Eye (tissue), 1 donor: ENCODE measurements at regions not wholly inside any gene's neighbourhood (a gene's known extent, or its start where the extent isn't known, plus 50 kb on each side); places are given as distances from the start of the nearest gene placed in this dataset.

Experiments
- DNase-seq: peaks from one replicate; pipeline ENCODE4 v3.0.0-alpha.2; 2015

- no peak for DNase-seq
These were observed 167.1 kb downstream of the ADAMTS15 start for GRCh38 chr11:130615561-130615960.

GRCh38 chr11:130616573-130616972 lies 168.1 kb downstream of the ADAMTS15 start:
- no peak for DNase-seq

DNA sequence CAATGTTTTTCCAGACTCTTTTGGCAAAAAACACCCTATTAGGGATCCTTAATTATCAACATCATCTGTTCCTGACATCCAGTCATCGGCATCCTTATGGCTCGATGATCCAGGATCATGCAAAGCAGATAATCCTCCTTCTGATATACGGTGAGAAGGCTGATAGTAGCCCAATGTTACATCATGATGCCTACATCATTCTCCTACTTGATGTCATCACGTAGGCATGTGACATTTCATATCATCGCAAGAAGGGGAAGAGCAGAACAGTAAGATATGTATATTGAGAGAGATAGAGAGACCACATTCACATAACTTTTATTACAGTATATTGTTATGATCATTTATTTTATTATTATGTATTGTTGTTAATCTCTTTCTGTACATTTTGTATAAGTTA lies 168.6 kb downstream of the ADAMTS15 start:
- DNase-seq, result no peak

DNA sequence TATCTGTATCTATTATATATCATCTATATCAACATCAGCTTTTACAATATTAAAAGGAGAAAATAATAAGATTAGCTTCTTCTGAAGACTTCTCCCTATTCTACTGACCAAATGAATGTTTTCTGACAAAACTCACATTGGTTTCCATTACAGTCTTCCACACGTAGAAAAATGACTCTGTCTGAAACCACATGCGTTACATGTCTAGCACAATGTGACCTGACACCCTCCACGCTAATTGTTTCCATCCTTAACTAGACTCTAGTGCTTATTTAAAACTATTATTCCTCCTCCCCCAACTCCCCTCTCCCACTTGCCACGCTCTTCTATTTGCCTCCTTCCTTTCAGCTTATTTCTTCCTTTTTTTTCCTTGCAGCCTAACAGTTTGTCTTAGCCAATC lies 172.1 kb downstream of the ADAMTS15 start:
- DNase-seq, result no peak

- DNase-seq, result no peak
These were observed 173.7 kb downstream of the ADAMTS15 start for GRCh38 chr11:130622141-130622542.

GRCh38 chr11:130623670-130624668 lies 175.5 kb downstream of the ADAMTS15 start:
- DNase-seq, result peak; percentile 67

GRCh38 chr11:130624971-130625544 lies 176.6 kb downstream of the ADAMTS15 start:
- DNase-seq, result no peak

DNA sequence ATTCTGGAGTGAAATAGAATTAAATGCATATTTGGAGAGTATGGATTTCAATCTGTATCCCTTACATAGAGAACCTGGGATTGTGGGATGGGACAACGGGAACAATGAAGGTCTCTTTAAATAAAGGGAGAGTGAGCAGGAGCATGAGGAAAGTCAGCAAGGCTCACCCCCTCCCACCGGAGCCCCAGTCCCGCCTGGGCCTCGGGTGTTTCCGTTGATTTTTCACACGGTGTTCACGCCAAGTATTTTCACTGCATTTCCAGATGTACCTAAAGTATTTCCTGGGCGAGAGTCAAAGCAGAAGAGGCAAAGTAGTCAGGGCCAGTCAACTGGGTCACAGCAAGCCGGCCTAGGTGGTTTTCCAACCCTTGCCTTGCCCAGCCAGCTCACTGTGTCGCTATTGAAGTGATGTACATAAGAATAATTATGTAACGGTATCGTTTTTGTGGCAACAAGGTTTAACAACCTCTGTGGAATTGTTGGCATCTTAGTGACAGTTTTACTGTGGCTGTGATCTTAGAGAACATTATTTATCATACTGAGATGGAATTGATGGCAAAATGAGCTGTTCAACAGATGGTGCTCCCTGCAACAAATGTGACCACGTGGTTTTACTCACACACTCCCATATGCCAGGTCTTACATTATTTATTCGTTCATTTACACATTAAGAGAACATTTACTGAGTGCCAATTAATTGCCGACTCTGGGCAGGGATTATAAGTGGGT lies 177.3 kb downstream of the ADAMTS15 start:
- no peak for DNase-seq

GRCh38 chr11:130629039-130629438 lies 180.6 kb downstream of the ADAMTS15 start:
- no peak for DNase-seq

- DNase-seq, result no peak
These were observed 182.7 kb downstream of the ADAMTS15 start for GRCh38 chr11:130631119-130631518.

- DNase-seq, result no peak
These were observed 185.0 kb downstream of the ADAMTS15 start for GRCh38 chr11:130633466-130633865.

GRCh38 chr11:130634186-130634585 lies 185.7 kb downstream of the ADAMTS15 start:
- no peak for DNase-seq

DNA sequence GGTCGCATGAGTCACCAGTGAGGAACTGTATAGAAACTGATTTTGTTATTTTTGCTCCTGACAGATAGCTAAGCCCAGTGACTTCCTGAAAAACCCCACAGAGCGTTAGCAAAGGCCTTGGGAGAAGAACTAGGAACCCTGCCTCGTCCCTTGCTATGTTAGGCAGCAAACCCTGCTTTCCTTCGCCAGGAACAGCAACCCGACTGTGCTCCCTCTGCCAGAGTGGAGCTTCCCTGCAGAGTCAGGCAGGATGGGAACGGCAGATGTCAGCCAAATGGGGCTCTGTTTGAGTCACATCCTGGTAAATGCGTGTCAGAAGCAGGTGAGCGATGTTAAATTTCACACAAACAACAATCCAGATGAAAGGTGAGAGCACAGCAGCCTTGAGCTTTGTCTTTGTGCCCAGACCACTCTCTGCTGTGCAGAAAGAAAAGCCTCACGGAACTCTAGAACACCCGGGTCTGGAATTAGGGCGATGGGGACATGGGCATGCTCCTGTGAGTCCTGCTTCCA lies 186.6 kb downstream of the ADAMTS15 start:
- DNase-seq, result no peak

DNA sequence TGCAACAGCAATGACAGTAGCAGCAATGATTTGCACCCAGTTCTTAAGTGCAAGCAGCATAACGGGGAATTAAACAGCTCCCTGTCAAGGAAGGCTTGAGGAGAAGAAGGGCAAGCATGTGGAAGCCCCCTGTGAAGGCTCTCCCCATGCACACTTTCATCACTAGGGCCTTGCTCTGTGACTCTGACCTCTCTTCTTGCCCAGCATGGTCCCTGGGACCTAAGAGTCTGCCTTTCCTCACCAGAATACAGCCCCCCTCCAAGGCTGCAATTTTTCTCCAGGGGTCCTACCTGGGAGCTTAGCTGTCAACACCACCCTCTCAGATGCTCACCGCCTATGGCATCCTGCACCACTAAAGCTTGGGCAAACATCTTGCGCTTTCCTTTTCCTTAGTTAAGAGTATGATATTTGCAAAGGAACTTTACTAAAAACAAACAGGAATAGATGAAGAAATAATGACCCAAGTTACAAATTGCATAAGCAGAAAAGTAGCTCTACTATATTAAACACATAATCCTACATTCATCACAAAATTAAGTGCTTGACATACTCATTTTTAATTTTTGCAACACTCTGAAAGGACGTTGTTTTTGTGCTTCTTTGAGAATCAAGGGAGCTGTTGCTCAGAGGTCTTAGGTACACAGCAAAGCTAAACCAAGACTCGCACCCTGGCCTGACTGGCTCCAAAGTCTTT lies 187.6 kb downstream of the ADAMTS15 start:
- no peak for DNase-seq

DNA sequence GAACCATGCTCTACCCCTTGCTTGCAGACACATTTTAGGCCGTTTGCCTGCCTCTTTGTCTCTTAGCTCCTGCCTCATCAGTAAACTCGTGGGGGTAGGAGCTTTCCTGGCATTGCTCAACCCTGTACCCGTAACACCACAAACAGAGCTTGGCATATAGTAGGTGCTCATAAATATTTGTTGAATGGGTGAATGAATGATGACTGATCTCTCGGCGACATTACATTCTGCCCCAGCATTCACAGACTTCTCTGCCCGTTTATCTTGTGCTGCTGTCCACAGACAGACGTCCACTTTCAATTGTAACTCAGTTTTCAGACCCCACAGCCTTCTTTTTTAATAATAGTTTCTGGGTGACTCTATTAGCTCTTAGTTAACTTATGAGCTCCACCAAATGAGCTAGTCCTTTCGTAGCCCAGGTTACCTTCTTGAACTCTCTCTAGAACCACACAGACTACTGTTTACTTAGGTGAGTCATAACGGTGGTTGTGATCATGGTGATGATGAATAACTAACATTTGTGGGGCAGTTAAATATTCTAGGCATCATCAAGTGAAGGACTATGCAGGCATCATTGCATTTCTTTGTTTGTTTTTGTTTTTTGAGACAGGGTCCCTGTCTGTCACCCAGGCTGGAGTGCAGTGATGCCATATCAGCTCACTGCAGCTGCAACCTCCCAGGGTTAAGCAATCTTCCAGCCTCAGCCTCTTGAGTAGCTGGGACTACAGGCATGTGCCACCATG lies 188.4 kb downstream of the ADAMTS15 start:
- no peak for DNase-seq

- no peak for DNase-seq
These were observed 189.1 kb downstream of the ADAMTS15 start for GRCh38 chr11:130637566-130637965.

- DNase-seq, result no peak
These were observed 189.6 kb downstream of the ADAMTS15 start for GRCh38 chr11:130638033-130638432.

- no peak for DNase-seq
These were observed 190.2 kb downstream of the ADAMTS15 start for GRCh38 chr11:130638624-130639023.

- DNase-seq, result no peak
These were observed 190.9 kb downstream of the ADAMTS15 start for GRCh38 chr11:130639369-130639768.

- DNase-seq, result no peak
These were observed 192.1 kb downstream of the ADAMTS15 start for GRCh38 chr11:130640526-130640925.

DNA sequence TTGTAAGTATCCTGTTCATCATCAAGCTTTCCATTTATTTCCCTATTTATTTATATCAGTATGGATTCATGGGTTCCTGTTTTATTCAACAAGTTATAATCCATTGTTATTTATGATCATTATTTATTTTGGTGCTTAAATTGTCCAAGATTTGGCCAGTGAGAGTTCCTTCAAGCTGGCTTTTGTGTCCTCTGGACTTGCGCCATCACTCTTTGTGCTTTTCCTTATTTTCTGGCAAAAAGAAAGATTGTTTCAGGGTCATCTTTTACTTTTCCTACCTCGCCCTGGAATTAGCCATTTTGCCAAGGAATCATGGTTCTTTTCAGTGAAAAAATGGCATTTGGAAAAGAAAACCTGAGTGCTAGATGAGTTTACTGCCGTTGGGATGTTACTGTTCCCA lies 193.4 kb downstream of the ADAMTS15 start:
- no peak for DNase-seq

GRCh38 chr11:130642994-130643393 lies 194.5 kb downstream of the ADAMTS15 start:
- no peak for DNase-seq
